HEK293 (cell line): ENCODE measurements at regions not wholly inside any gene's neighbourhood (a gene's known extent, or its start where the extent isn't known, plus 50 kb on each side); places are given as distances from the start of the nearest gene placed in this dataset.

ENCODE experiments used
- CTCF ChIA-PET: fragments of 350-600 bp; formaldehyde crosslinking; extraction: SDS; loops from one replicate; lab custom pipeline; 2021; ENCODE audit warnings: antibody characterized with exemption; lab: Yijun Ruan, JAX
- POLR2A ChIA-PET: fragments of 300-600 bp; formaldehyde crosslinking; extraction: SDS; loops from one replicate; lab custom pipeline; 2020; ENCODE audit warnings: antibody characterized with exemption, inconsistent platforms; lab: Yijun Ruan, JAX
- H3K27ac ChIP-seq: fragments of 200-500 bp; sonication (Bioruptor generic); 2 replicates; pipeline ENCODE4 v1.5.1; 2014; ENCODE audit warnings: low read depth, low read length, control low read depth, inconsistent platforms; ENCODE audit errors: extremely low read depth
- H3K36me3 ChIP-seq, 2 experiments: fragments of 200-500 bp in 1 of 2; sonication (Bioruptor generic) in 1 of 2; 1 replicate in 1 of 2; 2 replicates in 1 of 2; pipeline ENCODE4 v1.5.1; 2014 to 2017; ENCODE audit warnings: inconsistent platforms in 2 of 2, low read length in 2 of 2; ENCODE audit not compliant: control insufficient read depth in 2 of 2, insufficient read depth in 1 of 2
- H3K4me1 ChIP-seq: fragments of 200-500 bp; sonication (Bioruptor generic); 2 replicates; pipeline ENCODE4 v1.5.1; 2014; ENCODE audit warnings: mild to moderate bottlenecking, low read length, inconsistent platforms; ENCODE audit not compliant: control insufficient read depth, insufficient read depth
- H3K4me3 ChIP-seq: 2 replicates; pipeline ENCODE4 v1.5.1; 2011; ENCODE audit warnings: low read depth, mild to moderate bottlenecking, control low read depth, low read length, moderate library complexity
- H3K9me3 ChIP-seq: fragments of 200-500 bp; sonication (Bioruptor generic); 2 replicates; pipeline ENCODE4 v1.5.1; 2014; ENCODE audit warnings: low read depth, low read length, inconsistent platforms; ENCODE audit not compliant: control insufficient read depth, insufficient read depth
- GLIS1 ChIP-seq: fragments of 450-650 bp; formaldehyde crosslinking; IDR thresholded peaks from 2 replicates; pipeline ENCODE4 v1.5.1; 2016; ENCODE audit warnings: missing biosample characterization, missing genetic modification characterization
- MYNN ChIP-seq: fragments of 450-650 bp; formaldehyde crosslinking; IDR thresholded peaks from 2 replicates; pipeline ENCODE4 v1.5.1; 2016; ENCODE audit warnings: missing biosample characterization, missing genetic modification characterization, borderline replicate concordance
- PATZ1 ChIP-seq: fragments of 450-650 bp; formaldehyde crosslinking; IDR thresholded peaks from 2 replicates; pipeline ENCODE4 v1.5.1; 2016; ENCODE audit warnings: missing biosample characterization, missing genetic modification characterization
- ZNF202 ChIP-seq: fragments of 450-650 bp; formaldehyde crosslinking; IDR thresholded peaks from 2 replicates; pipeline ENCODE4 v1.5.1; 2016; ENCODE audit warnings: missing biosample characterization, missing genetic modification characterization, borderline replicate concordance
- ZNF311 ChIP-seq: fragments of 450-650 bp; formaldehyde crosslinking; IDR thresholded peaks from 2 replicates; pipeline ENCODE4 v1.5.1; 2017; ENCODE audit warnings: missing biosample characterization, missing genetic modification characterization, borderline replicate concordance
- ZNF335 ChIP-seq: fragments of 450-650 bp; formaldehyde crosslinking; conservative IDR thresholded peaks from 2 replicates; pipeline ENCODE4 v1.5.1; 2016; ENCODE audit warnings: missing biosample characterization, missing genetic modification characterization
- ZNF423 ChIP-seq: fragments of 450-650 bp; formaldehyde crosslinking; IDR thresholded peaks from 2 replicates; pipeline ENCODE4 v1.5.1; 2016; ENCODE audit warnings: missing biosample characterization, missing genetic modification characterization
- ZNF48 ChIP-seq: fragments of 450-650 bp; formaldehyde crosslinking; IDR thresholded peaks from 2 replicates; pipeline ENCODE4 v1.5.1; 2016; ENCODE audit warnings: missing biosample characterization, missing genetic modification characterization
- ZNF664 ChIP-seq: fragments of 450-650 bp; formaldehyde crosslinking; IDR thresholded peaks from 2 replicates; pipeline ENCODE4 v1.5.1; 2016; ENCODE audit warnings: missing biosample characterization, missing genetic modification characterization
- ZNF692 ChIP-seq: fragments of 450-650 bp; formaldehyde crosslinking; IDR thresholded peaks from 2 replicates; pipeline ENCODE4 v1.5.1; 2016; ENCODE audit warnings: missing biosample characterization, missing genetic modification characterization
- TF ChIP-seq, protein P1 (sequence below): fragments of 450-650 bp; formaldehyde crosslinking; IDR thresholded peaks from 2 replicates; pipeline ENCODE4 v1.5.1; 2016; ENCODE audit warnings: missing biosample characterization, missing genetic modification characterization
- TF ChIP-seq, protein P2 (sequence below): fragments of 450-650 bp; formaldehyde crosslinking; IDR thresholded peaks from 2 replicates; pipeline ENCODE4 v1.5.1; 2016; ENCODE audit warnings: missing biosample characterization, missing genetic modification characterization
- TF ChIP-seq, protein P3 (sequence below): fragments of 450-650 bp; formaldehyde crosslinking; IDR thresholded peaks from 2 replicates; pipeline ENCODE4 v1.5.1; 2016; ENCODE audit warnings: missing biosample characterization, missing genetic modification characterization, low read depth
- TF ChIP-seq, protein P4 (sequence below): fragments of 450-650 bp; formaldehyde crosslinking; IDR thresholded peaks from 2 replicates; pipeline ENCODE4 v1.5.1; 2016; ENCODE audit warnings: missing biosample characterization, missing genetic modification characterization

GRCh38 chr11:37050311-37050710 is 452.3 kb upstream of the RAG2 start (continued):
- no peak for TF ChIP-seq ZNF423 (tag by site-specific recombination)
- no peak for TF ChIP-seq ZNF202 (tag by site-specific recombination)
- TF ChIP-seq ZNF311 (tag by site-specific recombination) = no peak
- TF ChIP-seq, protein P1, sequence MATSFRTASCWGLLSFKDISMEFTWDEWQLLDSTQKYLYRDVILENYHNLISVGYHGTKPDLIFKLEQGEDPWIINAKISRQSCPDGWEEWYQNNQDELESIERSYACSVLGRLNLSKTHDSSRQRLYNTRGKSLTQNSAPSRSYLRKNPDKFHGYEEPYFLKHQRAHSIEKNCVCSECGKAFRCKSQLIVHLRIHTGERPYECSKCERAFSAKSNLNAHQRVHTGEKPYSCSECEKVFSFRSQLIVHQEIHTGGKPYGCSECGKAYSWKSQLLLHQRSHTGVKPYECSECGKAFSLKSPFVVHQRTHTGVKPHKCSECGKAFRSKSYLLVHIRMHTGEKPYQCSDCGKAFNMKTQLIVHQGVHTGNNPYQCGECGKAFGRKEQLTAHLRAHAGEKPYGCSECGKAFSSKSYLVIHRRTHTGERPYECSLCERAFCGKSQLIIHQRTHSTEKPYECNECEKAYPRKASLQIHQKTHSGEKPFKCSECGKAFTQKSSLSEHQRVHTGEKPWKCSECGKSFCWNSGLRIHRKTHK (tag by site-specific recombination) = no peak
- TF ChIP-seq PATZ1 (tag by site-specific recombination) = no peak
- TF ChIP-seq, protein P2, sequence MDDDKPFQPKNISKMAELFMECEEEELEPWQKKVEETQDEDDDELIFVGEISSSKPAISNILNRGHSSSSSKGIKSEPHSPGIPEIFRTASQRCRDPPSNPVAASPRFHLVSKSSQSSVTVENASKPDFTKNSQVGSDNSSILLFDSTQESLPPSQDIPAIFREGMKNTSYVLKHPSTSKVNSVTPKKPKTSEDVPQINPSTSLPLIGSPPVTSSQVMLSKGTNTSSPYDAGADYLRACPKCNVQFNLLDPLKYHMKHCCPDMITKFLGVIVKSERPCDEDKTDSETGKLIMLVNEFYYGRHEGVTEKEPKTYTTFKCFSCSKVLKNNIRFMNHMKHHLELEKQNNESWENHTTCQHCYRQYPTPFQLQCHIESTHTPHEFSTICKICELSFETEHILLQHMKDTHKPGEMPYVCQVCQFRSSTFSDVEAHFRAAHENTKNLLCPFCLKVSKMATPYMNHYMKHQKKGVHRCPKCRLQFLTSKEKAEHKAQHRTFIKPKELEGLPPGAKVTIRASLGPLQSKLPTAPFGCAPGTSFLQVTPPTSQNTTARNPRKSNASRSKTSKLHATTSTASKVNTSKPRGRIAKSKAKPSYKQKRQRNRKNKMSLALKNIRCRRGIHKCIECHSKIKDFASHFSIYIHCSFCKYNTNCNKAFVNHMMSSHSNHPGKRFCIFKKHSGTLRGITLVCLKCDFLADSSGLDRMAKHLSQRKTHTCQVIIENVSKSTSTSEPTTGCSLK (tag by site-specific recombination) = no peak
- no peak for TF ChIP-seq ZNF48 (tag by site-specific recombination)
- TF ChIP-seq ZNF664 (tag by site-specific recombination) = no peak
- TF ChIP-seq, protein P3, sequence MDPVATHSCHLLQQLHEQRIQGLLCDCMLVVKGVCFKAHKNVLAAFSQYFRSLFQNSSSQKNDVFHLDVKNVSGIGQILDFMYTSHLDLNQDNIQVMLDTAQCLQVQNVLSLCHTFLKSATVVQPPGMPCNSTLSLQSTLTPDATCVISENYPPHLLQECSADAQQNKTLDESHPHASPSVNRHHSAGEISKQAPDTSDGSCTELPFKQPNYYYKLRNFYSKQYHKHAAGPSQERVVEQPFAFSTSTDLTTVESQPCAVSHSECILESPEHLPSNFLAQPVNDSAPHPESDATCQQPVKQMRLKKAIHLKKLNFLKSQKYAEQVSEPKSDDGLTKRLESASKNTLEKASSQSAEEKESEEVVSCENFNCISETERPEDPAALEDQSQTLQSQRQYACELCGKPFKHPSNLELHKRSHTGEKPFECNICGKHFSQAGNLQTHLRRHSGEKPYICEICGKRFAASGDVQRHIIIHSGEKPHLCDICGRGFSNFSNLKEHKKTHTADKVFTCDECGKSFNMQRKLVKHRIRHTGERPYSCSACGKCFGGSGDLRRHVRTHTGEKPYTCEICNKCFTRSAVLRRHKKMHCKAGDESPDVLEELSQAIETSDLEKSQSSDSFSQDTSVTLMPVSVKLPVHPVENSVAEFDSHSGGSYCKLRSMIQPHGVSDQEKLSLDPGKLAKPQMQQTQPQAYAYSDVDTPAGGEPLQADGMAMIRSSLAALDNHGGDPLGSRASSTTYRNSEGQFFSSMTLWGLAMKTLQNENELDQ (tag by site-specific recombination) = no peak

DNA sequence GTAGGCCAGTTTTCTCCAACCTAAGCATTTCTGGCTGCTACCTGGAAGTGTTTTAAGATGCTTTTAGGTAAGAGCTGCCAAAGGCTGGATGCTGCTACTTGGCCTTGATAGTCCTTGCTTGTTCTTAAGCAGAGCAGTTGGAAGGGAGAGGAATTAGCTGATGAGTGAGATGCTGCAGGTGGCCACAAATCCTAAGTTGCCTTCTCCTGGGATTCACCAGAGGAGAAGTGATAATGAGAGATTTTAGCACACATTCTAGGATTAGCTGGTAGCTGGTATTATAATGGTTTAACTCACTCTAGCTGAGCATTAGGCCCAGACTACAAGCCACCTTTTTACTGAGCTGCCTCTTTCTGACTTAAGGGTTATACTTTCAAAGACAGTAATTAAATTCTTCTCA is 442.9 kb upstream of the RAG2 start:
- TF ChIP-seq GLIS1 (tag by site-specific recombination) (no peak), ZNF692 (tag by site-specific recombination) (no peak), ZNF335 (tag by site-specific recombination) (no peak), MYNN (no peak)
- TF ChIP-seq, protein P4, sequence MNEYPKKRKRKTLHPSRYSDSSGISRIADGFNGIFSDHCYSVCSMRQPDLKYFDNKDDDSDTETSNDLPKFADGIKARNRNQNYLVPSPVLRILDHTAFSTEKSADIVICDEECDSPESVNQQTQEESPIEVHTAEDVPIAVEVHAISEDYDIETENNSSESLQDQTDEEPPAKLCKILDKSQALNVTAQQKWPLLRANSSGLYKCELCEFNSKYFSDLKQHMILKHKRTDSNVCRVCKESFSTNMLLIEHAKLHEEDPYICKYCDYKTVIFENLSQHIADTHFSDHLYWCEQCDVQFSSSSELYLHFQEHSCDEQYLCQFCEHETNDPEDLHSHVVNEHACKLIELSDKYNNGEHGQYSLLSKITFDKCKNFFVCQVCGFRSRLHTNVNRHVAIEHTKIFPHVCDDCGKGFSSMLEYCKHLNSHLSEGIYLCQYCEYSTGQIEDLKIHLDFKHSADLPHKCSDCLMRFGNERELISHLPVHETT (tag by site-specific recombination) = no peak
- TF ChIP-seq, all 188 proteins: peak for 0
- Histone ChIP-seq H3K36me3 (no peaks in the 10 kb centered on the region), H3K4me1 (no peaks in the 10 kb centered on the region), H3K4me3 (no peak overlapping the region), H3K9me3 (no peaks in the 10 kb centered on the region), H3K27ac (no peak overlapping the region)
- ChIA-PET CTCF (no interaction called here), POLR2A (no interaction called here)
